ENCODE measurements at regions not wholly inside any gene's neighbourhood (a gene's known extent, or its start where the extent isn't known, plus 50 kb on each side); places are given as distances from the start of the nearest gene placed in this dataset.
"Not testable (repeated sequence)": the region's sequence is repeated elsewhere in the genome, so short reads cannot be mapped to it uniquely, and the experiment has no call there.

DNA sequence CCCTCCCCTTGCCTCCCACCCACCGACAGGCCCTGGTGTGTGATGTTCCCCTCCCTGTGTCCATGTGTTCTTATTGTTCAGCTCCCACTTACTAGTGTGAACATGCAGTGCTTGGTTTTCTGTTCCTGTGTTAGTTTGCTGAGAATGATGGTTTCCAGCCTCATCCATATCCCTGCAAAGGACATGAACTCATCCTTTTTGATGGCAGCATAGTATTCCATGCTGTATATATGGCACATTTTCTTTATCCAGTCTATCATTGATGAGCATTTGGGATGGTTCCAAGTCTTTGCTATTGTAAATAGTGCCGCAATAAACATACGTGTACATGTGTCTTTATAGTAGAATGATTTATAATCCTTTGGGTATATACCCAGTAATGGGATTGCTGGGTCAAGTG, 538.1 kb upstream of the ZNF804A start:
- TF ChIP-seq, protein P1, sequence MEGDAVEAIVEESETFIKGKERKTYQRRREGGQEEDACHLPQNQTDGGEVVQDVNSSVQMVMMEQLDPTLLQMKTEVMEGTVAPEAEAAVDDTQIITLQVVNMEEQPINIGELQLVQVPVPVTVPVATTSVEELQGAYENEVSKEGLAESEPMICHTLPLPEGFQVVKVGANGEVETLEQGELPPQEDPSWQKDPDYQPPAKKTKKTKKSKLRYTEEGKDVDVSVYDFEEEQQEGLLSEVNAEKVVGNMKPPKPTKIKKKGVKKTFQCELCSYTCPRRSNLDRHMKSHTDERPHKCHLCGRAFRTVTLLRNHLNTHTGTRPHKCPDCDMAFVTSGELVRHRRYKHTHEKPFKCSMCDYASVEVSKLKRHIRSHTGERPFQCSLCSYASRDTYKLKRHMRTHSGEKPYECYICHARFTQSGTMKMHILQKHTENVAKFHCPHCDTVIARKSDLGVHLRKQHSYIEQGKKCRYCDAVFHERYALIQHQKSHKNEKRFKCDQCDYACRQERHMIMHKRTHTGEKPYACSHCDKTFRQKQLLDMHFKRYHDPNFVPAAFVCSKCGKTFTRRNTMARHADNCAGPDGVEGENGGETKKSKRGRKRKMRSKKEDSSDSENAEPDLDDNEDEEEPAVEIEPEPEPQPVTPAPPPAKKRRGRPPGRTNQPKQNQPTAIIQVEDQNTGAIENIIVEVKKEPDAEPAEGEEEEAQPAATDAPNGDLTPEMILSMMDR (IDR thresholded peaks at IDR 0.05), result not testable (repeated sequence)
- not testable (repeated sequence) for TF ChIP-seq POLR2A (IDR thresholded peaks at IDR 0.05)

Data from thyroid gland (tissue), 4 donors.